ENCODE measurements at regions not wholly inside any gene's neighbourhood (a gene's known extent, or its start where the extent isn't known, plus 50 kb on each side); places are given as distances from the start of the nearest gene placed in this dataset.

DNA sequence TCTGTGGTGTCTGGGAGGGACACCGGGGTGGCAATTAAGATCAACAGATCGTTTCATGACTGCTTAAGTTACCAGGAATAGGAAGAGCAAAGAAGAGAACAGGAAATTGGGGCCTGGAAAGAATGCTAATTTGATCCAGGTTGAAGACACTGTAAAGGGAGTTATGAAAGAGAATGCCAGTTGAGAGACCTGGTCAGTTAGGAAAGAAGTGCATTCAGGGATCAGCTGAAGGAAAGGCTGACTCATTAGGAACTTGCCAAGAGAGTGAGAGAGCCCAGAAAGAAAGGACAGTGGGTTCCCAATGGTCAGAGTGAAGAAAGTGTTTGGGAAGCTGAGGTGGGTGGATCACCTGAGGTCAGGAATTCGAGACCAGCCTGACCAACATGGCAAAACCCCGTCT, 119.6 kb downstream of the UBE2U start:
- TF ChIP-seq MAZ (IDR thresholded peaks at IDR 0.05; ENCODE audit: borderline replicate concordance, low read depth, low read length), result no peak
- no peak for TF ChIP-seq MXI1 (IDR thresholded peaks at IDR 0.05; ENCODE audit: borderline replicate concordance, low read depth, low read length)
- no peak overlapping the region for H3K4ac ChIP-seq (ENCODE audit: low read depth, low read length)
- H3K9me1 ChIP-seq (ENCODE audit: insufficient read depth, low read length), result no peaks in the 10 kb centered on the region; the same call in 1 of the 2 replicates
- no peak overlapping the region for H2BK20ac ChIP-seq (ENCODE audit: low read depth, low read length)
- BruUV-seq (replicated peaks), result no TSS peak
- no peaks in the 10 kb centered on the region for H3K36me3 ChIP-seq (ENCODE audit: control insufficient read depth, insufficient read depth, low read length)
- no peak overlapping the region for H3K27ac ChIP-seq (ENCODE audit: insufficient read depth, low read length)
- intact Hi-C loops (cut with micrococcal nuclease), result no loop called here
- H3K27me3 ChIP-seq (ENCODE audit: control insufficient read depth, insufficient read depth, low read length), result peaks cover 11% of the 10 kb centered on the region; the same call in 1 of the 2 replicates
- H3K23ac ChIP-seq (ENCODE audit: low read depth, low read length), result no peak overlapping the region
- H3K79me1 ChIP-seq (ENCODE audit: low read depth in 1 of 2, low read length in 2 of 2), result no peaks in the 10 kb centered on the region
- dilution Hi-C loops (cut with HindIII; ENCODE audit: low sequenced_read_pairs, unreplicated experiment), result no loop called here
- H4K5ac ChIP-seq (ENCODE audit: low read depth, low read length), result no peak overlapping the region
- no peak overlapping the region for H2AFZ ChIP-seq (replicated peaks; ENCODE audit: low read length, poor library complexity)
- no peak overlapping the region for H3K14ac ChIP-seq (replicated peaks; ENCODE audit: low read depth, low read length)
- no peak overlapping the region for H4K91ac ChIP-seq (ENCODE audit: insufficient read depth, low read depth, low read length)
- H3K4me1 ChIP-seq (ENCODE audit: control insufficient read depth, insufficient read depth, low read length), result peaks cover 2% of the 10 kb centered on the region; the same call in 1 of the 2 replicates
- H2BK120ac ChIP-seq (ENCODE audit: low read depth, low read length), result no peak overlapping the region
- H3K9ac ChIP-seq (ENCODE audit: low read depth, low read length), result no peak overlapping the region
- in situ Hi-C loops (cut with MboI; ENCODE audit: low sequenced_read_pairs), result no loop called here
- H3K9me3 ChIP-seq (ENCODE audit: control insufficient read depth, insufficient read depth, low read length), result no peaks in the 10 kb centered on the region
- no peak overlapping the region for H3K4me3 ChIP-seq (ENCODE audit: insufficient read depth, low read depth, low read length)
- H2BK15ac ChIP-seq (ENCODE audit: low read depth, low read length), result no peak overlapping the region
- ChIA-PET POLR2A (ENCODE audit: unreplicated experiment) (no interaction called here), CTCF (no interaction called here)
- DNase-seq, result no peak
- H4K8ac ChIP-seq (ENCODE audit: low read depth in 2 of 2, low read length in 2 of 2), result no peak overlapping the region
- no peak overlapping the region for H3K56ac ChIP-seq (ENCODE audit: extremely low read depth, insufficient read depth, low read length)
- no peak overlapping the region for H2AK5ac ChIP-seq (ENCODE audit: low read depth, low read length)
- no peak overlapping the region for H3K18ac ChIP-seq (ENCODE audit: low read depth, low read length)
- no peak overlapping the region for H2AK9ac ChIP-seq (replicated peaks; ENCODE audit: low read depth, low read length, poor library complexity)
- H2BK5ac ChIP-seq (ENCODE audit: low read depth, low read length, poor library complexity, severe bottlenecking), result no peak overlapping the region
- 63% methylated on average over 2 of the region's 4 CpGs; no CpG with 5 or more reads in 1 of the 2 experiments for WGBS, 2 experiments (ENCODE audit: extremely low coverage in 2 of 2, insufficient read length in 1 of 2)
- H3K4me2 ChIP-seq (ENCODE audit: low read depth, low read length), result no peak overlapping the region
- no peak for ATAC-seq (ENCODE audit: low read depth)
- H4K20me1 ChIP-seq (ENCODE audit: insufficient read depth, low read length), result no peaks in the 10 kb centered on the region
